NB4 (cell line): ENCODE measurements at regions not wholly inside any gene's neighbourhood (a gene's known extent, or its start where the extent isn't known, plus 50 kb on each side); places are given as distances from the start of the nearest gene placed in this dataset.

Experiments used
- DNase-seq: peaks from one replicate; pipeline ENCODE4 v3.0.0; 2010; ENCODE audit warnings: low read depth
- H3K4me3 ChIP-seq: one replicate; pipeline ENCODE4 v1.5.1; 2011; ENCODE audit warnings: mild to moderate bottlenecking, low read depth, low read length, moderate library complexity
- CTCF ChIP-seq: IDR thresholded peaks from one replicate; pipeline ENCODE4 v1.5.1; 2012; ENCODE audit warnings: low read depth, low read length
- MAX ChIP-seq: IDR thresholded peaks from 2 replicates; pipeline ENCODE4 v1.6.1; 2011; ENCODE audit warnings: low read depth, low read length
- MYC ChIP-seq: IDR thresholded peaks from 2 replicates; pipeline ENCODE4 v1.6.1; 2011; ENCODE audit warnings: low read depth, low read length
- POLR2A ChIP-seq: IDR thresholded peaks from 2 replicates; pipeline ENCODE4 v1.6.1; 2011; ENCODE audit warnings: mild to moderate bottlenecking; ENCODE audit not compliant: insufficient read length; ENCODE audit errors: extremely low read depth

GRCh38 chr10:128714644-128715415, 588.6 kb upstream of the MKI67 start:
- no peak overlapping the region for H3K4me3 ChIP-seq
- no peak for DNase-seq
- no peak for TF ChIP-seq MAX
- TF ChIP-seq POLR2A, result no peak
- no peak for TF ChIP-seq CTCF
- TF ChIP-seq MYC, result no peak

GRCh38 chr10:128716181-128716580, 590.0 kb upstream of the MKI67 start:
- DNase-seq, result no peak
- TF ChIP-seq MAX, result no peak
- no peak for TF ChIP-seq MYC
- no peak for TF ChIP-seq CTCF
- TF ChIP-seq POLR2A, result no peak
- no peak overlapping the region for H3K4me3 ChIP-seq

- DNase-seq, result no peak
- no peak overlapping the region for H3K4me3 ChIP-seq
- TF ChIP-seq MAX, result no peak
- no peak for TF ChIP-seq MYC
- TF ChIP-seq POLR2A, result no peak
- TF ChIP-seq CTCF, result no peak
Observed at GRCh38 chr10:128721963-128722445, 595.8 kb upstream of the MKI67 start.

- TF ChIP-seq MYC (no peak), MAX (no peak), CTCF (no peak)
- H3K4me3 ChIP-seq, result no peak overlapping the region
- DNase-seq, result no peak
Observed at GRCh38 chr10:128722947-128723346, 596.7 kb upstream of the MKI67 start.

GRCh38 chr10:128723631-128724205, 597.5 kb upstream of the MKI67 start:
- TF ChIP-seq POLR2A, result no peak
- no peak for TF ChIP-seq CTCF
- DNase-seq, result peak; percentile 47
- no peak overlapping the region for H3K4me3 ChIP-seq

GRCh38 chr10:128725531-128725930, 599.3 kb upstream of the MKI67 start:
- no peak overlapping the region for H3K4me3 ChIP-seq
- TF ChIP-seq CTCF, result no peak
- TF ChIP-seq MAX, result no peak
- no peak for TF ChIP-seq MYC
- no peak for TF ChIP-seq POLR2A
- no peak for DNase-seq
